Smooth muscle cell (in vitro differentiated cells): ENCODE measurements at regions not wholly inside any gene's neighbourhood (a gene's known extent, or its start where the extent isn't known, plus 50 kb on each side); places are given as distances from the start of the nearest gene placed in this dataset.

Source experiments
- DNase-seq: peaks from one replicate; lab custom pipeline; 2025; ENCODE audit not compliant: unreplicated experiment; lab: John Stamatoyannopoulos, UW
- H2AFZ ChIP-seq: fragments of 200-600 bp; sonication (generic); 2 replicates; pipeline ENCODE4 v1.6.0; 2016; ENCODE audit warnings: antibody characterized with exemption, low read depth, mild to moderate bottlenecking
- H3F3A ChIP-seq: fragments of 200-600 bp; sonication (generic); 2 replicates; pipeline ENCODE4 v1.6.0; 2017; ENCODE audit warnings: antibody characterized with exemption, low read depth
- H3K27ac ChIP-seq: fragments of 200-600 bp; sonication (generic); 2 replicates; pipeline ENCODE4 v1.5.1; 2016; ENCODE audit warnings: low read depth, mild to moderate bottlenecking
- H3K27me3 ChIP-seq: fragments of 200-600 bp; sonication (generic); 2 replicates; pipeline ENCODE4 v1.6.1; 2016; ENCODE audit warnings: low read depth, mild to moderate bottlenecking
- H3K36me3 ChIP-seq: fragments of 200-600 bp; sonication (generic); 2 replicates; pipeline ENCODE4 v1.5.1; 2016; ENCODE audit warnings: low read depth
- H3K4me1 ChIP-seq: fragments of 200-600 bp; sonication (generic); 2 replicates; pipeline ENCODE4 v1.5.1; 2016; ENCODE audit warnings: low read depth
- H3K4me2 ChIP-seq: fragments of 200-600 bp; sonication (generic); 2 replicates; pipeline ENCODE4 v1.6.0; 2016; ENCODE audit warnings: mild to moderate bottlenecking
- H3K4me3 ChIP-seq: fragments of 200-600 bp; sonication (generic); 2 replicates; pipeline ENCODE4 v1.5.1; 2016; ENCODE audit warnings: mild to moderate bottlenecking
- H3K79me2 ChIP-seq: fragments of 200-600 bp; sonication (generic); 2 replicates; pipeline ENCODE4 v1.6.0; 2016; ENCODE audit warnings: low read depth, mild to moderate bottlenecking
- H3K9ac ChIP-seq: fragments of 200-600 bp; sonication (generic); 2 replicates; pipeline ENCODE4 v1.6.0; 2016; ENCODE audit warnings: low read depth
- H3K9me3 ChIP-seq: fragments of 200-600 bp; sonication (generic); replicated peaks from 2 replicates; pipeline ENCODE4 v1.5.1; 2016; ENCODE audit warnings: low read depth
- H4K20me1 ChIP-seq: fragments of 200-600 bp; sonication (generic); 2 replicates; pipeline ENCODE4 v1.6.0; 2016; ENCODE audit warnings: low read depth
- WGBS: methylation state at CpG from one replicate; pipeline ENCODE4 v1.1.7; 2016; ENCODE audit warnings: low lambda C conversion rate; 5-methylcytosine and 5-hydroxymethylcytosine counted together
- TF ChIP-seq, protein P1 (sequence below): fragments of 200-600 bp; sonication (generic); IDR thresholded peaks from 2 replicates; pipeline ENCODE4 v1.5.1; 2017; ENCODE audit warnings: borderline replicate concordance, mild to moderate bottlenecking, antibody characterized with exemption; ENCODE audit not compliant: insufficient read depth, poor library complexity, severe bottlenecking

GRCh38 chr18:73647391-73647790, 500.2 kb downstream of the FBXO15 start:
- DNase-seq: no peak
- Histone ChIP-seq H3K4me3 (no peak overlapping the region), H3F3A (no peaks in the 10 kb centered on the region), H3K4me2 (peak overlapping the region; percentile 16), H3K4me1 (no peaks in the 10 kb centered on the region), H3K27ac (no peak overlapping the region), H3K27me3 (no peaks in the 10 kb centered on the region), H3K9ac (no peak overlapping the region), H3K36me3 (no peaks in the 10 kb centered on the region), H4K20me1 (no peaks in the 10 kb centered on the region), H2AFZ (no peak overlapping the region), H3K79me2 (no peaks in the 10 kb centered on the region), H3K9me3 (no peaks in the 10 kb centered on the region)
- WGBS: 69% methylated on average over 5 of the region's 5 CpGs
- TF ChIP-seq, protein P1, sequence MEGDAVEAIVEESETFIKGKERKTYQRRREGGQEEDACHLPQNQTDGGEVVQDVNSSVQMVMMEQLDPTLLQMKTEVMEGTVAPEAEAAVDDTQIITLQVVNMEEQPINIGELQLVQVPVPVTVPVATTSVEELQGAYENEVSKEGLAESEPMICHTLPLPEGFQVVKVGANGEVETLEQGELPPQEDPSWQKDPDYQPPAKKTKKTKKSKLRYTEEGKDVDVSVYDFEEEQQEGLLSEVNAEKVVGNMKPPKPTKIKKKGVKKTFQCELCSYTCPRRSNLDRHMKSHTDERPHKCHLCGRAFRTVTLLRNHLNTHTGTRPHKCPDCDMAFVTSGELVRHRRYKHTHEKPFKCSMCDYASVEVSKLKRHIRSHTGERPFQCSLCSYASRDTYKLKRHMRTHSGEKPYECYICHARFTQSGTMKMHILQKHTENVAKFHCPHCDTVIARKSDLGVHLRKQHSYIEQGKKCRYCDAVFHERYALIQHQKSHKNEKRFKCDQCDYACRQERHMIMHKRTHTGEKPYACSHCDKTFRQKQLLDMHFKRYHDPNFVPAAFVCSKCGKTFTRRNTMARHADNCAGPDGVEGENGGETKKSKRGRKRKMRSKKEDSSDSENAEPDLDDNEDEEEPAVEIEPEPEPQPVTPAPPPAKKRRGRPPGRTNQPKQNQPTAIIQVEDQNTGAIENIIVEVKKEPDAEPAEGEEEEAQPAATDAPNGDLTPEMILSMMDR: no peak

- Histone ChIP-seq H4K20me1 (no peaks in the 10 kb centered on the region), H3K9me3 (no peaks in the 10 kb centered on the region), H3K4me1 (no peaks in the 10 kb centered on the region), H3K4me3 (no peak overlapping the region), H3K27me3 (no peaks in the 10 kb centered on the region), H3K9ac (no peak overlapping the region), H3K36me3 (no peaks in the 10 kb centered on the region), H2AFZ (no peak overlapping the region), H3K27ac (no peak overlapping the region), H3K79me2 (no peaks in the 10 kb centered on the region), H3K4me2 (peak overlapping the region; percentile 16), H3F3A (no peaks in the 10 kb centered on the region)
- WGBS: 78% methylated on average over 3 of the region's 3 CpGs
- TF ChIP-seq, protein P1: no peak
- no peak for DNase-seq
Observed at GRCh38 chr18:73646772-73647171, 500.9 kb downstream of the FBXO15 start.

GRCh38 chr18:73646196-73646595, 501.4 kb downstream of the FBXO15 start:
- no peaks in the 10 kb centered on the region for H3K27me3 ChIP-seq
- H3K4me3 ChIP-seq: no peak overlapping the region
- H4K20me1 ChIP-seq: no peaks in the 10 kb centered on the region
- H3K4me1 ChIP-seq: no peaks in the 10 kb centered on the region
- H3K9me3 ChIP-seq: no peaks in the 10 kb centered on the region
- H3K4me2 ChIP-seq: no peak overlapping the region
- no peaks in the 10 kb centered on the region for H3K36me3 ChIP-seq
- H3K9ac ChIP-seq: no peak overlapping the region
- DNase-seq: no peak
- WGBS: 54% methylated on average over 4 of the region's 4 CpGs
- no peak overlapping the region for H3K27ac ChIP-seq
- H3F3A ChIP-seq: no peaks in the 10 kb centered on the region
- no peak overlapping the region for H2AFZ ChIP-seq
- TF ChIP-seq, protein P1: no peak
- no peaks in the 10 kb centered on the region for H3K79me2 ChIP-seq

DNA sequence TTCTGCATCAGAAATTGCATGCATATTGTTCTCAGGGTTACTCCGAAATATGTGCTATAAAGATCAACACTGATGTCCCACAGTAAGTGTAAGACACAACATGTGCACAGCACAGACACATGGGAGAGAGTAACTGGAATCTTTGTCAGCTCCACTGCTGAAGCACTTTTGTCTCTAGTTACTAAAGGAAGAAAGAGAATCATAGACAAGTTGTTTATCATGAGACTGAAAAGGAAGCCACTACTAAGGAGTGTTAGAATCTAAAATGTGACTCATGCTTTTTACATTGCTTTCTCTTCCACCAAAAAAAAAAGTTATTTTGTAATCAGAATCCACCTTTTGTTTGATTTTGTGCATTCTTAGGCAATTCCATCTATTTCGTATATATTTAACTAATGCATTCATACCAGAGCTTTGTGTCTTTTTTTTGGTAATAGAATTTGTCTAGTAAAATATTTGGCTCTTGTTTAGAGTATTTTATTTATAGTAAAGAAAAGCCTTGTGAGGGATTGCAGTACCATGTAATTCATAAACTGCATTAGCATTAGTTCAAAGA, 502.4 kb downstream of the FBXO15 start:
- no peaks in the 10 kb centered on the region for H3F3A ChIP-seq
- no peaks in the 10 kb centered on the region for H3K79me2 ChIP-seq
- no peak overlapping the region for H3K27ac ChIP-seq
- no peaks in the 10 kb centered on the region for H3K27me3 ChIP-seq
- H3K36me3 ChIP-seq: no peaks in the 10 kb centered on the region
- 88% methylated on average over 2 of the region's 2 CpGs for WGBS
- no peak overlapping the region for H3K4me3 ChIP-seq
- H2AFZ ChIP-seq: no peak overlapping the region
- peak overlapping the region; percentile 16 for H3K4me2 ChIP-seq
- H3K9me3 ChIP-seq: no peaks in the 10 kb centered on the region
- no peaks in the 10 kb centered on the region for H4K20me1 ChIP-seq
- no peak for DNase-seq
- no peaks in the 10 kb centered on the region for H3K4me1 ChIP-seq
- no peak overlapping the region for H3K9ac ChIP-seq
- TF ChIP-seq, protein P1: no peak
